Transverse colon (tissue), 4 donors: ENCODE measurements at regions not wholly inside any gene's neighbourhood (a gene's known extent, or its start where the extent isn't known, plus 50 kb on each side); places are given as distances from the start of the nearest gene placed in this dataset.

Source experiments
- CTCF ChIP-seq, 5 experiments: fragments of 200-600 bp in 3 of 5; fragments of 450-650 bp in 2 of 5; sonication (generic) in 3 of 5; IDR thresholded peaks; 1 replicate in 2 of 5; 2 replicates in 3 of 5; pipeline ENCODE4 v1.5.1; 2016 to 2017; ENCODE audit warnings: antibody characterized with exemption in 5 of 5, inconsistent platforms in 3 of 5, mild to moderate bottlenecking in 2 of 5, moderate library complexity in 1 of 5
- EP300 ChIP-seq: sonication (generic); formaldehyde crosslinking; IDR thresholded peaks from one replicate; pipeline ENCODE4 v1.6.1; 2017; ENCODE audit warnings: antibody characterized with exemption, low read depth
- POLR2A ChIP-seq: fragments of 450-650 bp; IDR thresholded peaks from one replicate; pipeline ENCODE4 v1.6.1; 2016; ENCODE audit warnings: antibody characterized with exemption, mild to moderate bottlenecking, moderate library complexity
- POLR2AphosphoS5 ChIP-seq, 3 donors: sonication (generic); formaldehyde crosslinking; IDR thresholded peaks; one replicate each; pipeline ENCODE4 v1.6.1; 2016; ENCODE audit warnings: antibody characterized with exemption in 3 of 3

- TF ChIP-seq CTCF (IDR thresholded peaks at IDR 0.05) (no peak), POLR2A (no peak), EP300 (no peak), POLR2AphosphoS5 (IDR thresholded peaks at IDR 0.05) (no peak)
Measured at GRCh38 chr10:23675585-23675984, 236.7 kb downstream of the OTUD1 start.
